K562 (cell line): ENCODE measurements at regions not wholly inside any gene's neighbourhood (a gene's known extent, or its start where the extent isn't known, plus 50 kb on each side); places are given as distances from the start of the nearest gene placed in this dataset.

Source experiments
- ATAC-seq: fragments of 200-7000 bp; cut with Tn5 transposase; 3 replicates; pipeline ENCODE4 v1.9.1; 2020; ENCODE audit warnings: moderate library complexity
- BruUV-seq: library from RNA; stranded (reverse); fragments of 400-500 nt; replicated peaks from 2 replicates; lab custom pipeline; 2021; lab: Mats Ljungman, UMichigan
- CTCF ChIA-PET: fragments of 300-600 bp; formaldehyde crosslinking; extraction: SDS; loops from one replicate; lab custom pipeline; 2021; ENCODE audit warnings: low intra/inter-chr PET ratio; lab: Yijun Ruan, JAX
- POLR2A ChIA-PET: fragments of 300-600, 350-650 bp; sonication (Branson Sonifier 250); formaldehyde crosslinking; extraction: SDS; loops from one replicate; lab custom pipeline; 2021; ENCODE audit warnings: antibody characterized with exemption, inconsistent platforms; lab: Yijun Ruan, JAX
- DNase-seq, 4 experiments: peaks; one replicate each; pipeline versions ENCODE4 v3.0.0 to v3.0.0-alpha.2; 2011 to 2018; ENCODE audit warnings: low spot score in 3 of 4, mixed read lengths in 3 of 4; ENCODE audit errors: extremely low read depth in 1 of 4
- FAIRE-seq: peaks from 2 replicates; lab custom pipeline; 2011; peaks lifted over from hg19 to GRCh38; lab: Jason Lieb, UNC
- H2AFZ ChIP-seq: 2 replicates; pipeline ENCODE4 v1.6.0; 2011; ENCODE audit warnings: low read depth, low read length, control low read depth, inconsistent platforms
- H3K27ac ChIP-seq: fragments of 200-600 bp; 3 replicates; pipeline ENCODE4 v1.8.0; 2011; ENCODE audit warnings: low read depth, mild to moderate bottlenecking, control low read depth, inconsistent platforms, low read length, moderate library complexity, mixed read lengths; ENCODE audit errors: extremely low read depth
- H3K27me3 ChIP-seq, 2 experiments: fragments of 300-600 bp in 1 of 2; 2 replicates in 1 of 2; 3 replicates in 1 of 2; pipeline versions ENCODE4 v1.6.0 to v1.8.0; 2011; ENCODE audit warnings: inconsistent platforms in 2 of 2, low read length in 2 of 2, mild to moderate bottlenecking in 1 of 2, mixed read lengths in 1 of 2, moderate library complexity in 1 of 2; ENCODE audit not compliant: control insufficient read depth in 2 of 2, insufficient read depth in 2 of 2
- H3K36me3 ChIP-seq: fragments of 300-600 bp; 3 replicates; pipeline ENCODE4 v1.8.0; 2011; ENCODE audit warnings: mild to moderate bottlenecking, low read length, inconsistent platforms; ENCODE audit not compliant: control insufficient read depth, insufficient read depth
- H3K4me1 ChIP-seq, 2 experiments: fragments of 200-600 bp in 1 of 2; replicated peaks in 1 of 2; 2 replicates in 1 of 2; 3 replicates in 1 of 2; pipeline versions ENCODE4 v1.5.1 to v1.8.0; 2011; ENCODE audit warnings: inconsistent platforms in 2 of 2, low read length in 2 of 2, mild to moderate bottlenecking in 1 of 2, mixed read lengths in 1 of 2, moderate library complexity in 1 of 2; ENCODE audit not compliant: control insufficient read depth in 2 of 2, insufficient read depth in 2 of 2
- H3K4me2 ChIP-seq: 2 replicates; pipeline ENCODE4 v1.6.1; 2011; ENCODE audit warnings: low read length, control low read depth, inconsistent platforms, mixed read lengths; ENCODE audit not compliant: insufficient read depth
- H3K4me3 ChIP-seq: fragments of 200-600 bp; sonication (generic), shearing (Covaris generic); 2 replicates; pipeline ENCODE4 v1.5.1; 2016; ENCODE audit warnings: control low read depth, inconsistent platforms
- H3K79me2 ChIP-seq: fragments of 200-600 bp; 3 replicates; pipeline ENCODE4 v1.8.0; 2011; ENCODE audit warnings: low read length, inconsistent platforms; ENCODE audit not compliant: control insufficient read depth, insufficient read depth
- H3K9ac ChIP-seq, 2 experiments: 2 replicates each; pipeline versions ENCODE4 v1.6.0 to v1.6.1; 2011; ENCODE audit warnings: low read depth in 2 of 2, low read length in 2 of 2, control low read depth in 1 of 2, inconsistent platforms in 1 of 2, mild to moderate bottlenecking in 1 of 2, mixed read lengths in 1 of 2; ENCODE audit not compliant: insufficient read depth in 1 of 2
- H3K9me1 ChIP-seq: one replicate; pipeline ENCODE4 v1.6.0; 2011; ENCODE audit warnings: inconsistent platforms, mild to moderate bottlenecking, low read length, moderate library complexity; ENCODE audit not compliant: control insufficient read depth, insufficient read depth
- H3K9me3 ChIP-seq: replicated peaks from 2 replicates; pipeline ENCODE4 v1.5.1; 2011; ENCODE audit warnings: low read depth, low read length, inconsistent platforms; ENCODE audit not compliant: control insufficient read depth, insufficient read depth
- H4K20me1 ChIP-seq: replicated peaks from 2 replicates; pipeline ENCODE4 v1.6.1; 2011; ENCODE audit warnings: low read length, inconsistent platforms, mixed read lengths; ENCODE audit not compliant: control insufficient read depth, insufficient read depth
- CREBBP ChIP-seq: IDR thresholded peaks from one replicate; pipeline ENCODE4 v1.6.1; 2012; ENCODE audit warnings: low read depth, mild to moderate bottlenecking, control low read depth, inconsistent platforms, low read length
- RHOXF2B ChIP-seq: fragments of 250-450 bp; sonication (Bioruptor Pico); conservative IDR thresholded peaks from 2 replicates; pipeline ENCODE4 v1.5.1; 2021
- ZNF239 ChIP-seq: fragments of 250-450 bp; sonication (Bioruptor Pico); IDR thresholded peaks from 2 replicates; pipeline ENCODE4 v1.4.0; 2020; ENCODE audit warnings: mild to moderate bottlenecking
- WGBS: fragments of 100-300 bp; shearing (Covaris generic); methylation state at CpG from one replicate; pipeline ENCODE4 v1.1.6; 2016; ENCODE audit warnings: low coverage, mixed read lengths; ENCODE audit not compliant: insufficient coverage; ENCODE audit errors: missing lambda C conversion rate; 5-methylcytosine and 5-hydroxymethylcytosine counted together
- in situ Hi-C: fragments of 300-500 bp; cut with MboI; formaldehyde crosslinking; loops from 4 replicates; pipeline ENCODE4 v1.15.0; 2018; ENCODE audit warnings: inconsistent platforms, mixed read lengths
- intact Hi-C: fragments of 100-400 bp; cut with micrococcal nuclease; formaldehyde crosslinking; loops from 2 replicates; pipeline ENCODE4 v1.14.2; 2022
- TF ChIP-seq, protein P1 (sequence below): sonication (generic); formaldehyde crosslinking; IDR thresholded peaks from 2 replicates; pipeline ENCODE4 v1.8.1; 2023; ENCODE audit warnings: mild to moderate bottlenecking, missing genetic modification reagents
- TF ChIP-seq, protein P2 (sequence below), 2 experiments: fragments of 450-650 bp in 1 of 2; sonication (generic) in 1 of 2; formaldehyde crosslinking in 1 of 2; IDR thresholded peaks in 1 of 2; conservative IDR thresholded peaks in 1 of 2; 2 replicates each; pipeline versions ENCODE4 v1.6.1 to v1.8.1; 2016 to 2023; ENCODE audit warnings: mild to moderate bottlenecking in 2 of 2, moderate library complexity in 2 of 2, inconsistent platforms in 1 of 2, missing genetic modification reagents in 1 of 2

DNA sequence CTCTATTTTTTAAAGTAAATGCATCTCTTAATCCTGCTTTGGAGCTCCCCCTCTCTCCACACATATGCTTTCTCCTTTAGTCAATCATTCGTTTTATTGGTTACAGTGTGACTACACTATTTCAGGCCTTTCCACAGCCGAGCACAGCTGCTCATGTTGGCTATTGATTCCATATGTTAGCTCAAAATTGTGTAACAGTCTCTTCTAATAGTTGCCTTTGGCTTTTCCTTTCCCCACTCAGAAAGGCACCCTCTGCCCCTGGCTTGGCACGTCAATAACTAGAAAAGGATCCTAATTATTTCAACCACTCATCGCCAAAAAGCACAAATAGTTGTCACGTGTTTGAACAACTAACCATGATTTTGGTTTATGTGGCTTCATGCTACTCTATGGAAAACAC lies 410.3 kb upstream of the SLC35B3 start:
- H3K9me1 ChIP-seq = no peaks in the 10 kb centered on the region
- H4K20me1 ChIP-seq = no peaks in the 10 kb centered on the region
- no peaks in the 10 kb centered on the region for H3K36me3 ChIP-seq
- no peaks in the 10 kb centered on the region for H3K79me2 ChIP-seq
- no TSS peak for BruUV-seq
- no peak overlapping the region for H2AFZ ChIP-seq
- no peak for DNase-seq
- no peak overlapping the region for H3K9ac ChIP-seq
- intact Hi-C loops (no loop called here), in situ Hi-C loops (no loop called here)
- H3K27ac ChIP-seq = no peak overlapping the region
- no peaks in the 10 kb centered on the region for H3K4me1 ChIP-seq
- H3K4me2 ChIP-seq = no peak overlapping the region
- no peak for TF ChIP-seq ZNF239 (CRISPR knock-in tag)
- no peak for TF ChIP-seq CREBBP
- TF ChIP-seq, protein P1, sequence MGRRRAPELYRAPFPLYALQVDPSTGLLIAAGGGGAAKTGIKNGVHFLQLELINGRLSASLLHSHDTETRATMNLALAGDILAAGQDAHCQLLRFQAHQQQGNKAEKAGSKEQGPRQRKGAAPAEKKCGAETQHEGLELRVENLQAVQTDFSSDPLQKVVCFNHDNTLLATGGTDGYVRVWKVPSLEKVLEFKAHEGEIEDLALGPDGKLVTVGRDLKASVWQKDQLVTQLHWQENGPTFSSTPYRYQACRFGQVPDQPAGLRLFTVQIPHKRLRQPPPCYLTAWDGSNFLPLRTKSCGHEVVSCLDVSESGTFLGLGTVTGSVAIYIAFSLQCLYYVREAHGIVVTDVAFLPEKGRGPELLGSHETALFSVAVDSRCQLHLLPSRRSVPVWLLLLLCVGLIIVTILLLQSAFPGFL = no peak
- TF ChIP-seq, protein P2, sequence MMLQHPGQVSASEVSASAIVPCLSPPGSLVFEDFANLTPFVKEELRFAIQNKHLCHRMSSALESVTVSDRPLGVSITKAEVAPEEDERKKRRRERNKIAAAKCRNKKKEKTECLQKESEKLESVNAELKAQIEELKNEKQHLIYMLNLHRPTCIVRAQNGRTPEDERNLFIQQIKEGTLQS (IDR thresholded peaks at IDR 0.05) = no peak
- TF ChIP-seq, protein P2 (CRISPR knock-in tag; conservative IDR thresholded peaks at IDR 0.05) = no peak
- TF ChIP-seq RHOXF2B = no peak
- H3K9me3 ChIP-seq = 0 out of 2 replicates have a peak, but pooled peaks cover 2% of the 10 kb centered on the region
- POLR2A ChIA-PET = no interaction called here
- WGBS = 1% methylated on average over 5 of the region's 5 CpGs
- no peak for FAIRE-seq
- no peak overlapping the region for H3K4me3 ChIP-seq
- no peak for ATAC-seq
- H3K27me3 ChIP-seq = no peaks in the 10 kb centered on the region
- CTCF ChIA-PET = no interaction called here
